Neural cell (in vitro differentiated cells): ENCODE measurements at regions not wholly inside any gene's neighbourhood (a gene's known extent, or its start where the extent isn't known, plus 50 kb on each side); places are given as distances from the start of the nearest gene placed in this dataset.

Source experiments
- POLR2AphosphoS5 ChIP-seq: IDR thresholded peaks from 2 replicates; pipeline ENCODE4 v1.6.1; 2012
- RAD21 ChIP-seq: fragments of 450-650 bp; conservative IDR thresholded peaks from 2 replicates; pipeline ENCODE4 v1.6.1; 2014; ENCODE audit warnings: antibody characterized with exemption, mild to moderate bottlenecking, moderate library complexity
- TAF1 ChIP-seq: IDR thresholded peaks from 2 replicates; pipeline ENCODE4 v1.6.1; 2012; ENCODE audit warnings: low read depth
- TF ChIP-seq, protein P1 (sequence below): fragments of 450-650 bp; IDR thresholded peaks from 2 replicates; pipeline ENCODE4 v1.5.1; 2014; ENCODE audit warnings: antibody characterized with exemption, mild to moderate bottlenecking, moderate library complexity; ENCODE audit not compliant: poor library complexity, severe bottlenecking

DNA sequence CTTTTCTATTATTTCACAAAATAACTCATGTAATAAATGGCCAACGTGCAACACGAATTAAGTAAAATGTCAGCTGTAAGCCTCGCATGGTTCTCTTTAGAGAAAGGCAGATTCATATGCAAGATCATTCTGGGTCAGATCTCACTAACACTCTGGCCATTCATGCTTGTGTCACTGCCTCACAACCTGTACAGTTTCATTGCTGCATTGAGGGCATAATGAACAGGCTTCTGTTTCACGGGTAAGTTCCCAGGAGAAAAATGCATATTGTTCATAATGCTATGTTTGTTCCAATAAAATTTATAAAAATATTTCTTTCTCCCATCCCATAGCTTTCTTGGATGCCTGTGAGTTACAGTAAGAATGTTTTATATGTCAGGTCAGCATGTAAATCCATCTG is 734.0 kb upstream of the ANKRD30A start:
- TF ChIP-seq RAD21: no peak
- TF ChIP-seq TAF1: no peak
- TF ChIP-seq POLR2AphosphoS5: no peak
- TF ChIP-seq, protein P1, sequence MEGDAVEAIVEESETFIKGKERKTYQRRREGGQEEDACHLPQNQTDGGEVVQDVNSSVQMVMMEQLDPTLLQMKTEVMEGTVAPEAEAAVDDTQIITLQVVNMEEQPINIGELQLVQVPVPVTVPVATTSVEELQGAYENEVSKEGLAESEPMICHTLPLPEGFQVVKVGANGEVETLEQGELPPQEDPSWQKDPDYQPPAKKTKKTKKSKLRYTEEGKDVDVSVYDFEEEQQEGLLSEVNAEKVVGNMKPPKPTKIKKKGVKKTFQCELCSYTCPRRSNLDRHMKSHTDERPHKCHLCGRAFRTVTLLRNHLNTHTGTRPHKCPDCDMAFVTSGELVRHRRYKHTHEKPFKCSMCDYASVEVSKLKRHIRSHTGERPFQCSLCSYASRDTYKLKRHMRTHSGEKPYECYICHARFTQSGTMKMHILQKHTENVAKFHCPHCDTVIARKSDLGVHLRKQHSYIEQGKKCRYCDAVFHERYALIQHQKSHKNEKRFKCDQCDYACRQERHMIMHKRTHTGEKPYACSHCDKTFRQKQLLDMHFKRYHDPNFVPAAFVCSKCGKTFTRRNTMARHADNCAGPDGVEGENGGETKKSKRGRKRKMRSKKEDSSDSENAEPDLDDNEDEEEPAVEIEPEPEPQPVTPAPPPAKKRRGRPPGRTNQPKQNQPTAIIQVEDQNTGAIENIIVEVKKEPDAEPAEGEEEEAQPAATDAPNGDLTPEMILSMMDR: no peak
